HG03196 (cell line): ENCODE measurements at regions not wholly inside any gene's neighbourhood (a gene's known extent, or its start where the extent isn't known, plus 50 kb on each side); places are given as distances from the start of the nearest gene placed in this dataset.

Experiments
- ATAC-seq: cut with Tn5 transposase; IDR thresholded peaks from one replicate; pipeline ENCODE4 v1.9.1; 2021; ENCODE audit not compliant: unreplicated experiment

- ATAC-seq: no peak
These were observed 322.2 kb upstream of the HS6ST1 start for GRCh38 chr2:128640845-128641360.

DNA sequence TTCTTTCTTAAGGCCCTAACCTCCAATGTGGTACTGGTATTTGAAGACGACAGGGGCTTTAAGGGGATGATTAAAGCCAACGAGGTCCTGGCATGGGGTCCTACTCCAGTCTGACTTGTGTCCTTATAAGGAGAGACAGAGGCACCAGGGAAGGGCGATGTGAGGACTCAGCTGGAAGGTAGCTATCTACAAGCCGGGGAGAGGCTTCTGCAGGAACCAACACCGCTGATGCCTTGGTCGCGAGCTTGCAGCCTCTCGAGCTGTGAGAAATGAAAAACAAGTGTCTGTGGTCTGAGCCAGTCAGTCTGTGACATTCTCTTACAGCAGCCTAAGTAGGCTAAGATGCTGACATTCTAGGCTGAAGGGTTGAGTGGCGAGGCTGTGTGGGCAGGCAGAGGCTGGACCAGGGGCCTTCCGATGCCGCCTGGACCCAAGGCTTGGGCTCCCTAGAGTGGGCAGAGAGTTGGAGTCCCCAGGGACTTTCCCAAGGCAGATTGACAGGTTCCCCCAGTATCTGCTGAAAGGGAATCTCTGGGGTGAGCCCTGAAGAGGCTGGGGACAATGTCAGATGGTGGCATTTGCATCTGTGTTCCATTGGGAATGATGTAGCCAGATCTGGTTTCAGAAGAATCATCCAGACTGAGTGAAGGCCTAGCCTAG, 322.9 kb upstream of the HS6ST1 start:
- no peak for ATAC-seq

DNA sequence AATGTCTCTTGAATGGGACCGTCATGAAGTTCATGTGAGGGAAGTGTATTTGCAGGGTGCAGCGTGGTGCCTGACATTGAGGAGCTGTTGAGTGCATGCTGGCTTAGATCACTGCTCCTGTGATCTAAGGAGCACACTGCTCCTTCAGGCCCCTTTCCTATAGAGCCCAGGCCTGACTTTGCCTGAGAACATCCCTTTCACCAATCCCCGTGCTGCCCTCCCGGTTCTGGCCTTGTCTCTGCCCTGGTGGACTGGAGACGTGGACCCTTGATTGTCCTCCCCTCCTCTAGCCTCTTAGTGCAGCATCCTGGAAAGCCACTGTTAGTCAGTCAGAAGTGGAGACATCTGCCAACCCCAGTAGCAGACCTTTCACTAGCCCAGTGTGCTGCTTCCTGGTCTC, 323.6 kb upstream of the HS6ST1 start:
- ATAC-seq: no peak

GRCh38 chr2:128642821-128643220, 324.2 kb upstream of the HS6ST1 start:
- no peak for ATAC-seq

DNA sequence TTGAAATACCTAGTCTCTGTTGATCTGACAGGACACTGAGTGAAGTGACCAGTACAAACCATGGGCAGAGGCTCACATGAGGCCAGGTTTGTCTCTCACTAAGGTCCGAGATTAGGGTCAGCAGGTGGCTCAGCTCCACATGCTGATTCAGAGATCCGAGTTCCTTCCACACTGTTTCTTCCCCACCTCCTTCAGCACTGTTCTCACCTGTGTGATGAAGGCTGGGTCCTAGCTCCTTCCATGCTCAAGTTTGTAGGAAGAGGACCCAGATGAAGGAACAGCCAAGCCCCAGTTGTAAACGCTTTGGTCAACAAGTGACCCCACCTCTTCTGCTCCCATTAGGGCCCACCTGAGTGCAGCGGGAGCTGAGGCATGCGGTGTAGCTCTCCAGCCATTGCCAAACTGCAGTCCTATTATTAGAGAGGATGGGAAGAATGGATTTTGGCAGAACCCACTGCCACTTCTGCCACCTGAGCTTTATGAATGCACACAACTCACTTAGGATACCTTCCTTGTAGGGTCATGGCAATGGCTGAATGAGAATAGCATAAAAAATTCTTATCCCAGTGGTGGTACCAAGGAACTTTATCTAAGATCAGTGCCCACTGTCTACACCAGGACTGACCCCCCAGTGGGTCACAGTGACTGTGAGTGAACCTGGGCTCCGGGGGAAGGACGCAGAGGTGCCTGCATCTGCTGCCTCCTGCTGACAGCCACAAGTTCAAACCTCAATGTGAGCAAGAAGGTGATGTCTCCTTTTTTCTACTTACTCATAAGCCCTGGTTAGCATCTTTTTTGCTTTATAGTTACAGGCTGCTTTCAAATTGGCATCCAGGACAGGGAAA, 324.8 kb upstream of the HS6ST1 start:
- ATAC-seq: no peak

DNA sequence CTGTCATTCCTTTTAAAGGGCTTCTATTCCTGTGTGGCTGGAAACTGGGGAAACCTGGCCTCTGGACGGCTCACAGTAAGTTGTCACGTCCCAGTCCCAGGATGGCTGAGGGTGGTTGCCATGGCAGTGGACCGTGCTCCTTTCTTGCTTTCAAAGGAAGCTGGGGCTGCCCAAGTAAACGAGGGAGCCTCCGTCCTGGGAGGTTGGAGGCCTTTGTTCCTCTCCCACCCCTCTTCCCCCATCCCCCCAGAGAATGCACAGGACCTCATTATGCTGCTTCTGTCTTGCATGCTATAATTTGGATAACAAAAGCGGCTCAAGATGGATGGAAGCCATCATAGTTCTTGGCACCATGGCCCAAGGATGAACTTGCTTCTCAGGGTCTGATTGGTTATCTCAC, 325.5 kb upstream of the HS6ST1 start:
- no peak for ATAC-seq

GRCh38 chr2:128644718-128645256, 326.1 kb upstream of the HS6ST1 start:
- no peak for ATAC-seq

DNA sequence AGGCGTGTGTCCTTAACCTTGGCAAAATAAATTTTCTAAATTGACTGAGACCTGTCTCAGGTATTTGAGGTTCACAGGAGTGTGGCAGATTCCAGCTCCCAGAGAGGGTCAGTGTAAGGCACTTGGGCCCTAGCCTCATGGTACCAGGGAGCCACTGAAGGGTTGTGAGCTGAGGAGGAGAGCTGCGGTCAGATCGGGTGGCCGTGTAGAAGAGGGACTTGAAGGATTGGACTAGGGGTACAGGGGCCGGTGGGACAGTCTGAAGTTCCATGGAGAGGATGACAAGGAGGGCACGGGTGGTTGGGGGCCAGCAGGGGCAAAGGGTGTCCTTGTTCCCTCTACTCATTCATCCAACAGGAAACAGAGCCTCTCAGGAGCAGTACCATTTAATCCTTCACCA, 327.0 kb upstream of the HS6ST1 start:
- no peak for ATAC-seq

DNA sequence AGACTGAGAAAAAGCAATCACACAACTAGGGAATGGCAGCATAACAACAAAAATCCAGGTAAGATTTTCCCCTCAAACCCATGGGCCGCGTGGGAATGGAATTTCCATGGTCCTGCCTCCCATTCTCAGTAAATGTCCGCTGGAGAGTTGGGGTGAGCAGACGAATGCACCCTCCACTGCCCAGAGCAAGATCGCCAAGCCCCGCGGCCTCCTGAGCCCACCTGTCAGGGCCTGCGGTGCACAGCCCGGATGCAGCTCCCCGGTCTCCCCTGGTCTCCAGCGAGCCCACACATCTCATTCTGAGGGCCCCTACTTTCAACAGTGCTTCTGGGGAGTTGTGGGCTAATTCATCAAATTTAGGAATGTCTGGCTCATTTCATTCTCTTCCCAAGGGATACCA, 327.4 kb upstream of the HS6ST1 start:
- no peak for ATAC-seq

DNA sequence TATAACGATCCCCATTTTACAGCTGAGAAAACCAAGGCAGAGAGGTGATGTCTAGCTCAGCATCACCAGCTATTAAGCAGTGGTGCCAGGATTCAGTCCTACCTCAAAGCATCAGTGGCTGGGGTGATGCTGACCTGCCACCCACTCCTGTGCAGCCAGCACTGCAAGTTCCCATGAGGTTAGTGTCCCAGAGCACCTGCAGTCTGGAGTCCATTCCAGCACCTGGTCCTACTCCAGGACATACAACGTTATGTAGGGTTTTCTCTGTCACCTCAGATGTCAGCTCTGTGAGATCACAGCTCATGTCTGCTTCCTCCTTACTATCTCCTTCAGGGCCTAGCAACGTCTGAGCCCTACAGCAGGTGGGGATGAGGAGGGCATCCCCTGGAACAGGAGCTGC, 328.0 kb upstream of the HS6ST1 start:
- ATAC-seq: no peak

GRCh38 chr2:128651000-128651399, 332.3 kb upstream of the HS6ST1 start:
- no peak for ATAC-seq

DNA sequence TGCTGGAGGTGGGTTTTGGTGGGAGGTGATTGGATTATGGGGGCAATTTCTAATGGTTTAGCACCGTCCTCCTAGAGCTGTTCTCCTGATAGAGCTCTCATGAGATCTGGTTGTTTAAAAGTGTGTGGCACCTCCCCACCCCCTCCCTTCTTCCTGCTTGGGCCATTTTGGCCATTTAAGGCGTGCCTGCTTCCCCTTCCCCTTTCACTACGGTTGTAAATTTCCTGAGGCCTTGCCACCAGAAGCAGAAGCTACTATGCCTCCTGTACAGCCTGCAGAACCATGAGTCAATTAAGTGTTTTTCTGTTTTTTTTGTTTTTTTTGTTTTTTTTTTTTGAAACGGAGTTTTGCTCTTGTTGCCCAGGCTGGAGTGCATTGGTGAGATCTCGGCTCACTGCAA, 335.7 kb upstream of the HS6ST1 start:
- ATAC-seq: no peak

DNA sequence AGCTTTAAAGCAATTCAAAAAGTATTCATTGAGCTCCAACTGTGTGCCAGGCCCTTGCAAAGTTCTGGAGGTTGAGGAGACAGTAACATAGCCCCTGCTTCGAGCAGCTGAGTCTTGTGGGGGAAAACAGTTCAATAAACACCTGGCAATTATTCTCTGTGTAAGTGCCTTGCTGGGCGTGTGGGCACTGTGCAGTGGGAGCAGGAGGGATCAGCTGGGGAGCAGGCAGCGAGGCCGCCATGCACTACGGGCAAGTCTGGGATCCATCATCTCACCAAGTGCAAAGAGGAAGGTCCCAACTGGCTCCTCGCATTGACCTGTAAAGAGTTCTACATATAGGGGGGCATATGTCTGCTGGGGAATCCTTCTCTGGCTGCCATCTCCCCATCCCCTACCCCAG, 342.2 kb upstream of the HS6ST1 start:
- no peak for ATAC-seq

DNA sequence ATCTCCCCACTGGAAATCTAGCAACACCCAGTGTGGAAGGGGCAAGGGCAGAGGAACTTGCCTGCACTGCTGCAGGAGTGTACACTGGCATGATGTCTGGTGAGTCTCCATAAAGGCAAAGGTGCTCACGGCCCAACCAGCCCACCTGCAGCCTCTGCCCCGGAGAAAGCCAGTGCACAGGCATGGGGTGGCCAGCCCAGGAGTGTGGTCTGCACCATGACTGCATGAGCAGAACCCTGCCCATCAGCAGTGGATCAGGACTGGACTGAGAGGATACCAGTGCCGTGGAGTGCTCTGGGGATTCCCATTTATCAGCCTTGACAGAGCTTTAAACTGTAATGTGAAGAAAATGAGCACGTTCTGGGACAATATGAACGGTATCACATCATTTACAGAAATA, 342.6 kb upstream of the HS6ST1 start:
- ATAC-seq: no peak

- no peak for ATAC-seq
These were observed 343.4 kb upstream of the HS6ST1 start for GRCh38 chr2:128662051-128662471.

DNA sequence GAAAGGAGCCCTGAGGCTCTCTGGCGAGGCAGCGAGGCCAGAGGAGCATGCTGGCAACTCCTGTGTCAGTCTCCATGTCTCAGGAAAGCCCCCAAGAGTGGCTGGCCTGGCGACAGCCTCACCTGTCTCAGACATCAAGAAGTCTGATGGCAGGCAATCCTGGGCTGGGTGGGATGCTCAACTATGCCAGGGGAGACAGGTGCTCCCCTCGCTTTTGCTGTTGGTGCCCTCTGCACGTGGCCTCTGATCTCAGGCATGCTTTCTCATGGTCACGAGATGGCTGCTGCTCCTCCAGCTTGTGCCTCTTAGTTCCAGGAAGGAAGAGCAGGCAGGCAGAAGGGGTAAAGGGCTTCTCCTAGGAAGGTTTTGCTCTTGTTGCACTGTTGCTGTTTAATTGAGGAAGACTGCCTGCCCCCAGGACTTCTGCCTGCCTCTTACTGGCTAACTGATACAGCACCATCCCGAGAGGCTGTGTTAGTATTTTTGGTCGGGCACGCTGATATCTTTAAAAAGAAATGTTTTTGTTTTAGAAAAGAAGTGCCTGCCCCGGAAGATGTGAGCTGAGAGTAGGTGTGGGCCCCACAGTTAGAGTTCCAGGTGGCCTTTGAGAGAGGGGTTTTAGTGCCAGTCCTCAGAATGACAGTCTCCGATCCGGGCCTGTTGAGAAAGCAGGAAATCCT, 344.8 kb upstream of the HS6ST1 start:
- ATAC-seq: no peak

- no peak for ATAC-seq
These were observed 345.9 kb upstream of the HS6ST1 start for GRCh38 chr2:128664499-128664971.

GRCh38 chr2:128665113-128665512, 346.4 kb upstream of the HS6ST1 start:
- no peak for ATAC-seq

GRCh38 chr2:128666596-128666995, 347.9 kb upstream of the HS6ST1 start:
- no peak for ATAC-seq

- ATAC-seq: no peak
These were observed 348.7 kb upstream of the HS6ST1 start for GRCh38 chr2:128667391-128667790.

- no peak for ATAC-seq
These were observed 350.3 kb upstream of the HS6ST1 start for GRCh38 chr2:128668946-128669345.
